Dermis blood vessel endothelial cell (primary cell): ENCODE measurements at regions not wholly inside any gene's neighbourhood (a gene's known extent, or its start where the extent isn't known, plus 50 kb on each side); places are given as distances from the start of the nearest gene placed in this dataset.
"Not testable (repeated sequence)": the region's sequence is repeated elsewhere in the genome, so short reads cannot be mapped to it uniquely, and the experiment has no call there.

ENCODE experiments used
- DNase-seq: peaks from one replicate; pipeline ENCODE4 v3.0.0; 2010

- DNase-seq, result no peak
These were observed 1180.3 kb upstream of the B3GALT2 start for GRCh38 chr1:194366705-194367104.

DNA sequence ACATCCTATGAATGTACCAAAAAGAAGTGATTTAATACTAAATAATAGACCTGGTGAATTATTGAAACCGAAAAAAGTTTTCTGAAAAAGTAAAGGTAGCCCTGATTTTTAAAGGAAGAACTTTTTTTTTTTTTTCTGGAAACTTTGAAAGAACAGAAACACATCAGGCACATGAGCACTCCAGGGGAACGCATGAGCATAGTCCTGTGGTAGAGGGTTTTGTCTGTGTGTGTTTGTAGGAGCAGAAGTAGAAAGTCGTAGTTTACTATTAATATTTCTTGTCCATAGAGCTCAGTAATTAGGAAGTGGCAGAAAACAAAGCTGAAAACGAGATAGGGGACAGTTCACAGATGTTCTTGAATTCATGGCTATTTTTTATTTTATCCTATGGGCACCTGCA, 1175.9 kb upstream of the B3GALT2 start:
- no peak for DNase-seq

DNA sequence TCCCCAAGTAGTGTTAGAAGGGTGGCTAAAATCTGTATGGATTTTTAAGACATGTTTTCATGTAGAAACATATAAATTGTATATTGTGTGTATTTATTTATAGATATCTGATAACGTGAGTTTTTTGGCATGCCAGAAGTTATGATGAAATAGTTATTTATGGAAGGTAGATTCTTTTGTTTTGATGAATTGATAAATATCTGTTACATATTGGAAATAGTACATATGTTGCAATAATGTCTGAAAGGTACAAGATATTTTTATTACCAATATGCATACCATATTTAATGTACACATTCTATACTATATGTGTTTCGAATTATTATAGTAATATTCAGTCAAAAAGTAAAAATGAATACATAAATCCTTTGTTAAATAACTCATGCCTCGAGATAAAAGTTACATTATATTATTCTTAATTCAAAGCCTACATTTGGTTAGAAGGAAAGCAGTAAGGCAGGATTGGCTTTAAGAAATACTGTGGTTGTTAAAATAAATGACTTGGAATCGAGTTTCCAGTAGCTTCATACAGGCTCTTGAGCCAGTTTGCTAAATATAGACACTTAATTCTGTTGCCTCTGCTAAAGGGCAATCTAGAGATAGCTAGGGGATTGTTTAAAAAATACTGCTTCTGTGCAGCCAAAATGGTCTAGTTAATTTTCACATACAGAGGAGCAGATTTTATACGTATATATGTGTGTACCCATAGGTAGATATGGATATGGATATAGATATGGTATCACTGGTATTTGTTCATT, 1175.1 kb upstream of the B3GALT2 start:
- DNase-seq, result no peak

- no peak for DNase-seq
These were observed 1171.8 kb upstream of the B3GALT2 start for GRCh38 chr1:194358208-194358581.

DNA sequence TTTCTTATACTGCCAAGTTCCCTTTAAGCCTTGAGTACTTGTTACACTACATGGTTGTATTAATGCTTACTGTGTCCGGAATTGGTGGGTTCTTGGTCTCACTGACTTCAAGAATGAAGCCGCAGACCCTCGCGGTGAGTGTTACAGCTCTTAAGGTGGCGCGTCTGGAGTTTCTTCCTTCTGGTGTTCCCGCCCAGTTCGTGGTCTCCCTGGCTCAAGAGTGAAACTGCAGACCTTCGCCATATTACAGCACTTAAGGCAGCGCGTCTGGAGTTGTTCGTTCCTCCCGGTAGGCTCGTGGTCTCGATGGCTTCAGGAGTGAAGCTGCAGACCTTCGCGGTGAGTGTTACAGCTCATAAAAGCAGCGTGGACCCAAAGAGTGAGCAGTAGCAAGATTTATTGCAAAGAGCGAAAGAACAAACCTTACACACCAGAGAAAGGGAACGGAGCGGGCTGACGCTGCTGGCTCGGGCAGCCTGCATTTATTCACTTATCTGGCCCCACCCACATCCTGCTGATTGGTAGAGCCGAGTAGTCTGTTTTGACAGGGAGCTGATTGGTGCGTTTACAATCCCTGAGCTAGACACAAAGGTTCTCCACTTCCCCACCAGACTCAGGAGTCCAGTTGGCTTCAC, 1171.3 kb upstream of the B3GALT2 start:
- DNase-seq, result not testable (repeated sequence)

DNA sequence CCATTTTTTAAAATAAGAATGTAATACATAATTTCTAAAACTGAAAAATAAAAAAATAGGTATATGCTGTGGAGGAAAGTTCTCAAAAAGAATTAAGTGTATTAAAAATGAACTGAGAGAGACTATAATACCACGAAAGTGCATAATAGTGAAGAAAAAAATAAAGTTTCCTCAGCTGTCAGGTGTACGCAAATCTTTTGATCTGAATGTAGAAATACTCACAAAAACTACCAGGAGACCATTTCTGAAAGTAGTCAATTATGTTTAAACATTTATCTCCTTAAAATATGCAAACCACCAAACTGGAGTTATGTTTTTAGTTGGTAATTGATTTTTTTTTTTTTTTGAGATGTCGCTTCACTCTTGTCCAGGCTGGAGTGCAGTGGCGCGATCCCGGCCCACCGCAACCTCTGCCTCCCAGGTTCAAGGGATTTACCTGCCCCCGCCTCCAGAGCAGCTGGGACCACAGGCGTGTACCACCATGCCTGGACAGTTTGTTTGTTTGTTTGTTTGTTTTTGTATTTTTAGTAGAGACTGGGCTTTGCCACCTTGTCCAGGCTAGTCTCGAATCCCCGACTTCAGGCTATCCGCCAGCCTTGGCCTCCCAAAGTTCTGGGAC, 1169.2 kb upstream of the B3GALT2 start:
- DNase-seq, result no peak

DNA sequence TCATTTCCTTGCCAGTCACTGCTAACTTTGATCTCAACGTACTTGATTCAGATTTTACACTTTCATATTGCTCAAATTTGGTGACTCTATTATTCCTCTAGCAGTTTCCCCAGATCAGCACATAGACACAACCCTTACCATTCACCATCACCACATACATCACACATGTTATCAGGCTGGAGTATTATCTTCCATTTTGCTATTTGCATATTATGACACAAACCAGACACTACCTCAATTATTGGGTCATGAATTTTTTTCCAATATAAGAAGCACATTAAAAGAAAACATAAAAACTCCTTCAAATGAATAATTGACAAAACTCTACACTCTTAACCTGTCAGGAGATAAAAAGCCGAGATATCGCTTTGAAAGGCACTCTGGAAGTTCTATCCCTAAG, 1166.7 kb upstream of the B3GALT2 start:
- no peak for DNase-seq

DNA sequence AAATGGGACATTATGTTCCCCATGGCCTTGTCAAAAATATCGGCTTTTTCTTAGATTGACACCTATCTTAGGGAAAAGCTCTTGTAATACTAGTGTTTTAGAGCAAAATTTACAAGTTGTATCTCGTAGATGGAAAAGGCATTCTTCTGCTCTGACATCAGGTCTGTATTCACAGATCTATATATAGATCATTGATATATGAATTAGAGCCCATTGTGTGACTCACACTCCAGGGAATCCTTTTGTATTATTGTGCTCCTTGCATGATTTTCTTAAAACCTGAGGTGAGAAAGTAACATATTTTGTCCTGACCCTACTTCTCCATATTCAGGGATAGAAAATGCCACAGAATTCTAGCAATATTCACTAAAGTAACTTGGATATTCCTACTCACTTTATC, 1160.8 kb upstream of the B3GALT2 start:
- no peak for DNase-seq

GRCh38 chr1:194342484-194343262, 1156.3 kb upstream of the B3GALT2 start:
- no peak for DNase-seq

DNA sequence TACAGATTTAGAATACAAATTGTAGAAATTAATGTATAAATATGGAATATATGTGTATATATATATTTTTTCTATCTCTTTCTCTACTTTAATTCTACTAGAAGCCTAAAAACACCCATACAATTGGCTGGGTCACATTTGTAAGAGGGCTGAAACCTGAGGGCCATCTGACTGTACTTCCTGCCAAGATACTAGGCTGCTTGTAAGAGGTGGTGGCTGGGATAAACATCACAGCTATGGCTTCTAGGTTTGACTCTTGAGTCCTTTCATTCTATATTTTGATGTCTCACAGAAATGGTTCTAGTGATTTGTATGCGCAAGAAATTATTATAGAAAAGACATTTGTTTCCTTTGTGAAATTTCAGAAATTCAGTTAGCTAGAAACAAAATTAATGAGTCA, 1155.2 kb upstream of the B3GALT2 start:
- DNase-seq, result no peak

DNA sequence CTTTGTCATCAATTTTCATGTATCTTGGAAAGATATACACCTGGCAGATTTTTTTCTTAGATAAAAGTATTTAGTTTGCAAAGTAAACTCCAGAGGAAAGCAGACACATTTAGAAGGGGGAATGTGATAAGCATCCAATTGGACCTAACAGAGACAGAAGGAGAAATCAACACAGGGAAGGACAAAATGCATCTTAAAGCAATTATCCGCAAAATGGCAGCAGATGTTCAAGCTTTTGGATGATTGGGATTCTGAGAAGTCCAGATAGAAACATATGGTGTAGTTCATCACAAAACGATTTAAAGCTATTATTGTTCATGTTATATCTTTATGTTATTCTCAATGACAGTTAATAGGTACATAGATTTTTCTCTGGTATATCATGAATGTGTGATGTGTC, 1153.1 kb upstream of the B3GALT2 start:
- DNase-seq, result no peak

GRCh38 chr1:194338241-194338948, 1152.0 kb upstream of the B3GALT2 start:
- no peak for DNase-seq

GRCh38 chr1:194333240-194333639, 1146.8 kb upstream of the B3GALT2 start:
- no peak for DNase-seq

DNA sequence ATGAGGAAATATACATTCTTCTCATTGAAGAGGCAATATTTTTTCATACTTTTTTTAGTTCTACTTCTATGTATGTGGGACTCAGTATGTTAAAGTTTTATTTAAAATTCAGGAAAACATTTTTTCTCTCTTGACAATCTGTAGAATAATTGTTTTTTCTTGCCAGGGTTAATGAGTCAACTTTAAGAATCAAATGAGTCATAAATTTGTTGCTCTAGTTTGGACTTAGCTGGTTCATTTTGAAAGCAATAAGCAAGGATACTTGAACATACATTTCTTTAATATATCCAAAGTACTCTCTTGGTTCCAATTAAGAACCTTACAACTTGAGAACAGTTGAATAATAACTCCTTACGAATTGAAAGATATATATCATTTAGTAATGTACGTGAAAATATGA, 1145.3 kb upstream of the B3GALT2 start:
- DNase-seq, result no peak

DNA sequence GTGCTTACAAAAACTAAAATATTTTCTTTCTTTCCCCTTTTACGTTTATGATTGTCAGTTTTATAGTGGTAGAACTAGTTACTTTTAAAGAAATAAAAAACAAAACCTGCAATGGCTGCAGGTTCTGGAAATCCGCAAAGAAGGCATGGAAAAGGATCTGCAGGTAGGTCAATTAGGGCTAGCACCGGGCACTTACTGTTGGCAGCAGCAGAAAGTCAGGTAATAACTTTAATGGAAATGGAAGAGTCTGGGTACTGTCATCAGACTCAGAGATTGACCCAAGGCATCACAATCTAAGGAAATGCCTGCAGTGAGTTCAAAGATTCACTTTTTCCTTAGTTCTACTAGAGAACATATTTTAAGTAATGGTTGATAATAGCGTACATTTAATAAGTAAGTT, 1136.3 kb upstream of the B3GALT2 start:
- no peak for DNase-seq

GRCh38 chr1:194318790-194319280, 1132.4 kb upstream of the B3GALT2 start:
- no peak for DNase-seq

DNA sequence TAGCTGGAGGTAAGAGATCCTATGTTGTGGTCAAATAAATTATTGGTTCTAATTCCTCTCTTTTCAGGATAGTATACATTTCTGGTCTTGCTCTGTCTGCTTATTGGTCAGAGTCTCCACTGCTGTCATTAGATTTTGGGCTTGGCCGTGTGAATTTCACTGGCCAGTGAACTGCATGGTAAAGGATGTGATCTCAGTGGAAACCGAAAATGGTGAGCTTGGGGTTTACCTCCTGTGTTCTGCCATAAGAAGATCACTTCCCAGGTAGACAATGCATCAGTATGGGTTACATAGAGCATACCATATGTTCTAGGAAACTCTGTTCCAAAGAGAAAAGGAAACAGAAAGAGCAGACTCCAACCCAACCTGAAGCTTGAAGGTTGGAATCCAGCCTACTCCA, 1123.3 kb upstream of the B3GALT2 start:
- DNase-seq, result no peak

- no peak for DNase-seq
These were observed 1122.9 kb upstream of the B3GALT2 start for GRCh38 chr1:194309269-194309668.

- DNase-seq, result no peak
These were observed 1114.4 kb upstream of the B3GALT2 start for GRCh38 chr1:194300776-194301175.

DNA sequence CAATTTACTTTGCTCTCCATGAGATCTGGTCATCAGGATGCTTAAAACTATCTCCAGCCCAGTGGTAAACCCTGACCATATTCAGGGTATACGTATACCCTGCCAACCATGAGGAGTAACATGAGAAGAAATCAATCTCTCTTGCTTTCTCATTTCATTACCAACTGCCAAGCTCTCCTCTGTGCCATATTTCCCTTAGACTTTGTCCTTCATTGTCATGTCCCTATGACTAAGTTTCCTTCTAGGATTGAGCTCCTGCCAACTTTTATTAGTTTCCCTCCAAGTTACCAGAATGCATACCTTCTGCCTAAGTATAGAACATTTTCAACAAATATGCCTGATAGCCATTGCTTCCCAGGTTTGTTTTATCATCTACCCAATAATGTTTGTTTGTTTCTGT, 1113.9 kb upstream of the B3GALT2 start:
- no peak for DNase-seq

DNA sequence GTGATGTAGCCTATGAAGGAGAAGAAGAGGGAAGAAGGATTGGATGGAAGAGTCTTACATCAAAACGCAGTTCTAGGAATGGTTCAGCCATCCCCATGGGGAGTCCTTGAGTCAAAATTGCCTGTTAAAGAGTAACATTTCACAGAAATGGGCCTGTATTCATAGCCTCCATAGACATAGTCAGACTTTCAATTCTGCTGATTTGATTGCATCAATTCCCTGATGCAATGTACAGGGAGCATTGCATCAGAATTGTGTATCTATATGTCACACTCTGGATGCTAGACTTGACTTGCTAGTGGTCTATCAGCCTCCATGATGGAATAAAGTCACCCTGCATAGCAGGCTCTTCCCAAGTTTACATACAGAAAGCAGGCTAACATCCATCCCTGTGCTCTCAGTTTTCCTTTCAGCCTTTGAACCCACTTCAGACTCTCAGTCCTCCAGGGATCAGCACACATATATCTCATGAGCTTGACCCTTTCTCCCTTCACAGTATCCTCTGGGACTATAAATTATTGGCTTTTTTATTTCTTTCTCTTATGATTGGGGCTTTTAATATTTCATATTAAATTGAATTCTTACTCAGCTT, 1111.7 kb upstream of the B3GALT2 start:
- DNase-seq, result no peak

GRCh38 chr1:194297094-194297493, 1110.7 kb upstream of the B3GALT2 start:
- DNase-seq, result no peak
